Islet of Langerhans (tissue), 1 donor: ENCODE measurements at regions not wholly inside any gene's neighbourhood (a gene's known extent, or its start where the extent isn't known, plus 50 kb on each side); places are given as distances from the start of the nearest gene placed in this dataset.

Experiments
- FAIRE-seq: peaks from one replicate; lab custom pipeline; 2011; peaks lifted over from hg19 to GRCh38; lab: Jason Lieb, UNC

- no peak for FAIRE-seq
Measured at GRCh38 chr4:175127314-175127713, 209.2 kb downstream of the ADAM29 start.

GRCh38 chr4:175129797-175130196 is 211.6 kb downstream of the ADAM29 start:
- no peak for FAIRE-seq

GRCh38 chr4:175139205-175139604 is 221.0 kb downstream of the ADAM29 start:
- FAIRE-seq: no peak

GRCh38 chr4:175143116-175143515 is 225.0 kb downstream of the ADAM29 start:
- FAIRE-seq: no peak

GRCh38 chr4:175146799-175147198 is 228.6 kb downstream of the ADAM29 start:
- FAIRE-seq: no peak

GRCh38 chr4:175147233-175147632 is 229.1 kb downstream of the ADAM29 start:
- FAIRE-seq: no peak

GRCh38 chr4:175166020-175166419 is 247.9 kb downstream of the ADAM29 start:
- FAIRE-seq: no peak

- FAIRE-seq: no peak
Measured at GRCh38 chr4:175176710-175177109, 258.6 kb downstream of the ADAM29 start.

GRCh38 chr4:175190654-175191053 is 272.5 kb downstream of the ADAM29 start:
- no peak for FAIRE-seq

- FAIRE-seq: no peak
Measured at GRCh38 chr4:175198056-175198455, 279.9 kb downstream of the ADAM29 start.

- FAIRE-seq: no peak
Measured at GRCh38 chr4:175215208-175215607, 297.1 kb downstream of the ADAM29 start.

GRCh38 chr4:175215657-175216056 is 297.5 kb downstream of the ADAM29 start:
- FAIRE-seq: no peak

GRCh38 chr4:175229154-175229553 is 311.0 kb downstream of the ADAM29 start:
- FAIRE-seq: no peak

- no peak for FAIRE-seq
Measured at GRCh38 chr4:175234162-175234561, 316.0 kb downstream of the ADAM29 start.

GRCh38 chr4:175238827-175239517 is 320.8 kb downstream of the ADAM29 start:
- peak; percentile 70 for FAIRE-seq

GRCh38 chr4:175246941-175247340 is 328.8 kb downstream of the ADAM29 start:
- FAIRE-seq: no peak

- FAIRE-seq: no peak
Measured at GRCh38 chr4:175252642-175253041, 334.5 kb downstream of the ADAM29 start.

GRCh38 chr4:175253184-175253902 is 335.2 kb downstream of the ADAM29 start:
- FAIRE-seq: no peak

- no peak for FAIRE-seq
Measured at GRCh38 chr4:175263537-175263936, 345.4 kb downstream of the ADAM29 start.

GRCh38 chr4:175271010-175271630 is 353.0 kb downstream of the ADAM29 start:
- no peak for FAIRE-seq

- FAIRE-seq: no peak
Measured at GRCh38 chr4:175273995-175274753, 356.0 kb downstream of the ADAM29 start.

GRCh38 chr4:175277816-175278215 is 359.7 kb downstream of the ADAM29 start:
- FAIRE-seq: no peak

- FAIRE-seq: no peak
Measured at GRCh38 chr4:175280153-175280552, 362.0 kb downstream of the ADAM29 start.
